ENCODE measurements at regions not wholly inside any gene's neighbourhood (a gene's known extent, or its start where the extent isn't known, plus 50 kb on each side); places are given as distances from the start of the nearest gene placed in this dataset.

- no peak overlapping the region for H2AFZ ChIP-seq (ENCODE audit: control insufficient read depth, low read length)
Measured at GRCh38 chr17:5819921-5820685, 235.8 kb upstream of the NLRP1 start.

DNA sequence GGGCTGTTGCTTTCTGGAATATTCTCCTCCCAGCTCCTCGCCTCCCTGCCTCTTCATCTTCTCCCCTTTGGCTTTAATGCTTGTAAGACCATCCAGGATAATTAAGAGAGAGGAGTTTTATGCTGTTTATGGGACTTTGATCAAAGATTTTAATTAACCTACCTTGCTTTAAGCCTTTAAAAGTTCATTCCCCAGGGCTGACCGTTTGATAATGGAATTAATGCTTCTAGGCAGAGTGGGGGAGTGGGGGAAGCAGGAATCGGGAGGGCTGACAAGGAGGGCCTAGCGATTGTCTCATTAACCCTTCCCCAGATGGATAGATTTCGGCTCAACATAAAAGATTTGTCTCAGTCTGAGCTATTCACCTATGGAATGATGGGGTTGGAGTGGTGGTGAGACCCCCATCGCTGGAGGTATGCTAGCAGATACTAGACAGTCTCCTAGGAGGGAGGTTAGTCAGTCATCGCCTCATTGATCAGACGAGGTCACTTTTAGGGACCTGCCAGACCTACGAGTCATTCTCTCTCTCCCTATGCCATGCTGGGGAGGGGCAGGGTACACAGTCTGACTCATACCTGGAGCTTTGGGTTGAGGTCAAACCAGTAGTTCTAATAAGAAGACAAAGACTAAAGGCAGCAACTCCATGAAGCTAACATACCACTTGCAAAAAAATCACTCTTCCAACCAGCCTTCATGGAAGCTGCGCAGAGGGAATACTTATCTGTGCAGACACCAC is 236.6 kb upstream of the NLRP1 start:
- FAIRE-seq: peak; percentile 44
- DNase-seq (ENCODE audit: low read depth, low spot score): no peak
- no peaks in the 10 kb centered on the region for H3K9me1 ChIP-seq (ENCODE audit: control insufficient read depth, extremely low read depth, insufficient read depth, low read length)
- no peak overlapping the region for H2AFZ ChIP-seq (ENCODE audit: control insufficient read depth, low read length)
- peaks cover 11% of the 10 kb centered on the region for H3K27me3 ChIP-seq (ENCODE audit: control insufficient read depth, extremely low read depth, insufficient read depth, low read length)
- TF ChIP-seq EZH2 (IDR thresholded peaks at IDR 0.05; ENCODE audit: low read length): no peak
- TF ChIP-seq, protein P1, sequence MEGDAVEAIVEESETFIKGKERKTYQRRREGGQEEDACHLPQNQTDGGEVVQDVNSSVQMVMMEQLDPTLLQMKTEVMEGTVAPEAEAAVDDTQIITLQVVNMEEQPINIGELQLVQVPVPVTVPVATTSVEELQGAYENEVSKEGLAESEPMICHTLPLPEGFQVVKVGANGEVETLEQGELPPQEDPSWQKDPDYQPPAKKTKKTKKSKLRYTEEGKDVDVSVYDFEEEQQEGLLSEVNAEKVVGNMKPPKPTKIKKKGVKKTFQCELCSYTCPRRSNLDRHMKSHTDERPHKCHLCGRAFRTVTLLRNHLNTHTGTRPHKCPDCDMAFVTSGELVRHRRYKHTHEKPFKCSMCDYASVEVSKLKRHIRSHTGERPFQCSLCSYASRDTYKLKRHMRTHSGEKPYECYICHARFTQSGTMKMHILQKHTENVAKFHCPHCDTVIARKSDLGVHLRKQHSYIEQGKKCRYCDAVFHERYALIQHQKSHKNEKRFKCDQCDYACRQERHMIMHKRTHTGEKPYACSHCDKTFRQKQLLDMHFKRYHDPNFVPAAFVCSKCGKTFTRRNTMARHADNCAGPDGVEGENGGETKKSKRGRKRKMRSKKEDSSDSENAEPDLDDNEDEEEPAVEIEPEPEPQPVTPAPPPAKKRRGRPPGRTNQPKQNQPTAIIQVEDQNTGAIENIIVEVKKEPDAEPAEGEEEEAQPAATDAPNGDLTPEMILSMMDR (optimal IDR thresholded peaks at IDR 0.05 in 1 of 3, IDR thresholded peaks at IDR 0.05 in 1 of 3, conservative IDR thresholded peaks at IDR 0.05 in 1 of 3; ENCODE audit: extremely low read depth in 1 of 3, insufficient read depth in 2 of 3, low read length in 3 of 3): no peak
- no peak overlapping the region for H3K4me2 ChIP-seq (ENCODE audit: control insufficient read depth, extremely low read depth, insufficient read depth, low read depth, low read length)
- peaks cover 7% of the 10 kb centered on the region for H3K4me1 ChIP-seq (ENCODE audit: control insufficient read depth, extremely low read depth, insufficient read depth, low read length)
- dilution Hi-C loops (cut with MboI; ENCODE audit: extremely low pct_ligation_motif_present, low sequenced_read_pairs): no loop called here
- no peaks in the 10 kb centered on the region for H3K36me3 ChIP-seq (ENCODE audit: control insufficient read depth in 2 of 2, extremely low read depth in 1 of 2, insufficient read depth in 2 of 2, low read length in 2 of 2)
- no peaks in the 10 kb centered on the region for H3K79me2 ChIP-seq (ENCODE audit: control insufficient read depth, insufficient read depth, low read length)
- no peak overlapping the region for H3K27ac ChIP-seq (ENCODE audit: control insufficient read depth, insufficient read depth, low read length)
- no peaks in the 10 kb centered on the region for H3K9me3 ChIP-seq (ENCODE audit: control insufficient read depth, low read depth, low read length)
- H3K4me3 ChIP-seq (ENCODE audit: control insufficient read depth in 2 of 3, extremely low read depth in 1 of 3, insufficient read depth in 2 of 3, low read depth in 1 of 3, low read length in 3 of 3): no peak overlapping the region
- no peaks in the 10 kb centered on the region for H4K20me1 ChIP-seq (ENCODE audit: control insufficient read depth, extremely low read depth, insufficient read depth, low read length)
- no peak overlapping the region for H3K9ac ChIP-seq (ENCODE audit: control insufficient read depth, extremely low read depth, insufficient read depth, low read length)

More at GRCh38 chr17:5819921-5820685, 235.8 kb upstream of the NLRP1 start:
- FAIRE-seq (no peak), DNase-seq (ENCODE audit: low read depth, low spot score) (no peak)
- no peaks in the 10 kb centered on the region for H3K79me2 ChIP-seq (ENCODE audit: control insufficient read depth, insufficient read depth, low read length)
- H3K4me3 ChIP-seq (ENCODE audit: control insufficient read depth in 2 of 3, extremely low read depth in 1 of 3, insufficient read depth in 2 of 3, low read depth in 1 of 3, low read length in 3 of 3): no peak overlapping the region
- no peaks in the 10 kb centered on the region for H4K20me1 ChIP-seq (ENCODE audit: control insufficient read depth, extremely low read depth, insufficient read depth, low read length)
- no peak overlapping the region for H3K9ac ChIP-seq (ENCODE audit: control insufficient read depth, extremely low read depth, insufficient read depth, low read length)
- no peak for TF ChIP-seq EZH2 (IDR thresholded peaks at IDR 0.05; ENCODE audit: low read length)
- TF ChIP-seq, protein P1 (optimal IDR thresholded peaks at IDR 0.05 in 1 of 3, IDR thresholded peaks at IDR 0.05 in 1 of 3, conservative IDR thresholded peaks at IDR 0.05 in 1 of 3; ENCODE audit: extremely low read depth in 1 of 3, insufficient read depth in 2 of 3, low read length in 3 of 3): no peak
- H3K27me3 ChIP-seq (ENCODE audit: control insufficient read depth, extremely low read depth, insufficient read depth, low read length): peaks cover 17% of the 10 kb centered on the region
- dilution Hi-C loops (cut with MboI; ENCODE audit: extremely low pct_ligation_motif_present, low sequenced_read_pairs): no loop called here
- no peaks in the 10 kb centered on the region for H3K9me1 ChIP-seq (ENCODE audit: control insufficient read depth, extremely low read depth, insufficient read depth, low read length)
- no peaks in the 10 kb centered on the region for H3K36me3 ChIP-seq (ENCODE audit: control insufficient read depth in 2 of 2, extremely low read depth in 1 of 2, insufficient read depth in 2 of 2, low read length in 2 of 2)
- peaks cover 7% of the 10 kb centered on the region for H3K4me1 ChIP-seq (ENCODE audit: control insufficient read depth, extremely low read depth, insufficient read depth, low read length)
- H3K4me2 ChIP-seq (ENCODE audit: control insufficient read depth, extremely low read depth, insufficient read depth, low read depth, low read length): no peak overlapping the region
- H3K27ac ChIP-seq (ENCODE audit: control insufficient read depth, insufficient read depth, low read length): no peak overlapping the region
- H3K9me3 ChIP-seq (ENCODE audit: control insufficient read depth, low read depth, low read length): no peaks in the 10 kb centered on the region

Measured in keratinocyte (primary cell).